ENCODE measurements at regions not wholly inside any gene's neighbourhood (a gene's known extent, or its start where the extent isn't known, plus 50 kb on each side); places are given as distances from the start of the nearest gene placed in this dataset.

DNA sequence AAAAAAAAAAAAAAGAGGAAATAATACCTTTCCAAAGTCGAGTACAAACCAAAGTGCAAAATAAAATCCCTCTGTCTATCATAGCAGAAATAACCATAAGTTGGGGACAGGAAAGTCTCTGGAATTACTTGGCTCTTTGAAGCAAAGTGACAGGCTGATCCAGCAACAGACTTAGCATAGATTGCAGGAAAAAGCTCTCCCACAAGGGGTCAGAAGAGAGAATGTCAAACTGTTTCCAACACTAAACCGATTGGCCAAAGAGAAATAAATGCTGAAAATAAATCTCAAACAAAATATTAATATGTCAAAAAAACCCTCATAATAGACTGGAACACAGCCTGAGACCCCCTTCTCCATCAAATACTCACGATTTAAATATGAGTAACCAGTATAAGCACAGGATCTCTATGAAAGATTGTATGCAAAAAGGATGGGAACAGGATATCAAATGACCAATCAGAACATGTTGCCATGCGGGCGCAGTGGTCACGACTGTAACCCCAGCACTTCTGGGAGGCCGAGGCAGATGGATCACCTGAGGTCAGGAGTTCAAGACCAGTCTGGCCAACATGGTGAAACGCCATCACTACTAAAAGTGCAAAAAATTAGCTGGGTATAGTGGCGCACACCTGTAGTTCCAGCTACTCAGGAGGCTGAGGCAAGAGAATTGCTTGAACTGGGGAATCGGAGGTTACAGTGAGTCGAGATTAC lies 1000.7 kb upstream of the LRRN3 start:
- DNase-seq (no peak), ATAC-seq (no peak)
- 84% methylated on average over 11 of the region's 11 CpGs for WGBS
- H3K4me3 ChIP-seq (ENCODE audit: low read length), result no peak overlapping the region
- intact Hi-C loops (cut with DNase I), result no loop called here
- H3K9me3 ChIP-seq (ENCODE audit: control insufficient read depth, low read length), result no peaks in the 10 kb centered on the region
- H3K27ac ChIP-seq (ENCODE audit: low read length), result no peak overlapping the region
- H3K4me1 ChIP-seq (ENCODE audit: control insufficient read depth, insufficient read depth, low read length), result no peaks in the 10 kb centered on the region
- no peaks in the 10 kb centered on the region for H3K27me3 ChIP-seq (ENCODE audit: control insufficient read depth, insufficient read depth)

DNA sequence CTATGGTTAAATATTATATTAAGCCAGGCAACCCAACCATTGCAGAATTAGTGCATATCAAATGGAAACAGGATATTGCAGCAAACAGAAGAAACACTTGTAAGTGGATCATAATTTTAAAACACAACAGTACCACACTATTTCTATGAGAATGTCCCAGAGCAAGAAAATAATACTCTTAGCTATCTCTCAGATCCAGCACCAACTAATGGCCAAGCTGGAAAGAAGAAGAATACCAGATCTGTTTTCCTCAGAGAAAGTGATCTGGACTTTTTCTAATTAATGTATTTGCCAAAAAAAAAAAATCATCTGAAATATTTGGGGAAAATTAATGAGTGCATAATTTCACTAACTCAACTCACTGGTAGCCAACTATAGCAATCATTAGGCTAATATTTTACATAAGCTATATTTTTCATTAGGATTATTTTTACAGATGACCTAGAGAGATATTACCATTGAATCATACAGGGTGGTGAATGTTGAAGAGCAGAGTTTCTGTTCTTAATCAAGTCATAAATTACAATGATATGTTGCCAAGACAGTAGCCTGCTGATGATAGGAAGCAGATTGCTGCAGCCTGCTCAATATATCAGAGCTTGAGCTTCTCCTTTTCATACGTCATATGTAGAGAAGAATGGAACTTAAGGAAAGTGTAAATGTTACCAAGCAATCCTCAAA lies 995.4 kb upstream of the LRRN3 start:
- intact Hi-C loops (cut with DNase I), result no loop called here

DNA sequence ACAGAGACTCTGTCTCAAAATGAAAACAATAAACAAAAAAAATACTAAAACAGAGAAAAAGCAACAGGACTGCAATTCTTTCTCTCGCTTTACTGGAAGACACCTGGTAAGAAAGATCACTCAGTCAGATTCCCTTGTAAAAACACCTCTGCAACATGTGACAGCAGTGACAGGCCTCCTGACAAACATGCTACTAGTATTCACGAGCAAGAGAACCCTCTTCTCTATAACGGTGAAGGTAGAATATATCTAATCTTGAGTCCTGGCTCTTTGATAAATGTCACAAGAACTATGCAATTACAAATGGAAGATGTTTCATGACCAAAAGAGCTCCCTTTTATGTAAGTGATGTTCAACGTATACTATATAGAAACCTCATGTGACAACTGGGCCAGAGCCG lies 986.7 kb upstream of the LRRN3 start:
- H3K4me1 ChIP-seq (ENCODE audit: control insufficient read depth, insufficient read depth, low read length), result no peaks in the 10 kb centered on the region
- WGBS, result 78% methylated on average over 5 of the region's 5 CpGs
- no peak overlapping the region for H3K27ac ChIP-seq (ENCODE audit: low read length)
- no peak overlapping the region for H3K4me3 ChIP-seq (ENCODE audit: low read length)
- intact Hi-C loops (cut with DNase I), result no loop called here
- no peak for DNase-seq
- H3K9me3 ChIP-seq (ENCODE audit: control insufficient read depth, low read length), result no peaks in the 10 kb centered on the region
- H3K27me3 ChIP-seq (ENCODE audit: control insufficient read depth, insufficient read depth), result no peaks in the 10 kb centered on the region
- no peak for ATAC-seq

More for the DNA sequence above, 995.4 kb upstream of the LRRN3 start:
- ATAC-seq, result no peak
- Histone ChIP-seq H3K4me1 (ENCODE audit: control insufficient read depth, insufficient read depth, low read length) (no peaks in the 10 kb centered on the region), H3K27ac (ENCODE audit: low read length) (no peak overlapping the region), H3K9me3 (ENCODE audit: control insufficient read depth, low read length) (no peaks in the 10 kb centered on the region), H3K4me3 (ENCODE audit: low read length) (no peak overlapping the region), H3K27me3 (ENCODE audit: control insufficient read depth, insufficient read depth) (no peaks in the 10 kb centered on the region)
- no peak for DNase-seq
- whole genome bisulfite sequencing, result 48% methylated on average over 1 of the region's 1 CpG

DNA sequence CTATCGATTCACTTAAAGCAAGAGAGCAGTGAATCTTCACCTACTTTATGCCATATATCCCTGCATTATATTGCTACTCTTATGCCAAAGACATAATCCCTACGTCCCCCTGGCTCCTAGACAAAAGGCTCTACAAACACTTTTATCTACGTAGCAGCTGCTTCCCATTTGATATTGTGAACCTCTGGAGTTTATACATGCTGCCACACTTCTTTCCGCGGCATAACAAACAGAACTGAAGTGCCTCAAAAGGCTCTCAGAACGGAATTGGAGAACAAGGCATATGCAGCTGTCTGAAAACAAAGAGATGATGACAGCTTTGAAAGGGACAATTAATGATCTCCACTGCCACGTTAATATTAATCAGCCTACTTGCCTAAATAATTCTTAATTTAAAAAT lies 985.6 kb upstream of the LRRN3 start:
- H3K9me3 ChIP-seq (ENCODE audit: control insufficient read depth, low read length), result no peaks in the 10 kb centered on the region
- DNase-seq (no peak), ATAC-seq (no peak)
- WGBS, result 22% methylated on average over 7 of the region's 7 CpGs
- H3K4me3 ChIP-seq (ENCODE audit: low read length), result no peak overlapping the region
- intact Hi-C loops (cut with DNase I), result no loop called here
- H3K4me1 ChIP-seq (ENCODE audit: control insufficient read depth, insufficient read depth, low read length), result no peaks in the 10 kb centered on the region
- H3K27ac ChIP-seq (ENCODE audit: low read length), result no peak overlapping the region
- H3K27me3 ChIP-seq (ENCODE audit: control insufficient read depth, insufficient read depth), result no peaks in the 10 kb centered on the region

DNA sequence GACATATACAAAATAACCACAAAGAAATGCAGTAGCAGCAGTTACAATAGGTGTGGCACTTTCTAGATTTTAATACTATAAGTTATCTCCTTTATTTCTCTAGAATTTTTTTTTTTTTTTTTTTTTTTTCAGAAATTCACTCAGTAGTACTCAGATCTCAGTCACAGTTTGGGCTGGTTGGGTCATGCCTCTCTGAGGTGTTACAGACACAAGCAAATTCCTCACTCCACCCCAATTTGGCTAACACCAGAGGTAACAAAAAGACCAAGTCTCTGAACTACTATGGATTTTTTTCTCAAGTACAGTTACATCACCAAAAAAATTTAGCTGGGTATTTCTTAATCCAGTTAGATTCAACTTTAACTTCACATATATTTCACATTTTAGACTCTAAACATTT lies 985.1 kb upstream of the LRRN3 start:
- no peaks in the 10 kb centered on the region for H3K9me3 ChIP-seq (ENCODE audit: control insufficient read depth, low read length)
- ATAC-seq (no peak), DNase-seq (no peak)
- no peak overlapping the region for H3K4me3 ChIP-seq (ENCODE audit: low read length)
- intact Hi-C loops (cut with DNase I), result no loop called here
- no peaks in the 10 kb centered on the region for H3K27me3 ChIP-seq (ENCODE audit: control insufficient read depth, insufficient read depth)
- H3K27ac ChIP-seq (ENCODE audit: low read length), result no peak overlapping the region
- H3K4me1 ChIP-seq (ENCODE audit: control insufficient read depth, insufficient read depth, low read length), result no peaks in the 10 kb centered on the region

DNA sequence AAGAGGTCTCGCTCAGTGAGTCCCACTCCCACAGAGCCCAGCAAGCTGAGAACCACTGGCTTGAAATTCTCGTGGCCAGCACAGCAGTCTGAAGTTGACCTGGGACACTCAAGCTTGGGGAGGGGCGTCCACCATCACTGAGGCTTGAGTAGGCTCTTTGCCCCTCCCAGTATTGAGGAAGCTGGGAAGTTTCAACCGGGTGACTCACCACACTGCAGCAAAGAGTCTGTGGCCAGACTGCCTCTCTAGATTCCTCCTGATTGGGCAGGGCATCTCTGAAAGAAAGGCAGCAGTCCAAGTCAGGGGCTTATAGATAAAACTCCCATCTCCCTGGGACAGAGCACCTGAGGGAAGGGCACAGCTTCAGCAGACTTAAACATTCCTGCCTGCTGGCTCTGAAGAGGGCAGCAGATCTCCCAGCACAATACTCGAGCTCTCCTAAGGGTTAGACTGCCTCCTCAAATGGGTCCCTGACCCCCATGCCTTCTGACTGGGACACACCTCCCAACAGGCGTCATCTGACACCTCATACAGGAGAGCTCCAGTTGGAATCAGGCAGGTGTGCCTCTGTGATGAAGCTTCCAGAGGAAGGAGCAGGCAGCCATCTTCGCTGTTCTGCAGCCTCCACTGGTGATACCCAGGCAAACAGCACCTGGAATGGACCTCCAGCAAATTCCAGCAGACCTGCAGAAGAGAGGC lies 970.9 kb upstream of the LRRN3 start:
- 77% methylated on average over 7 of the region's 7 CpGs for WGBS
- ATAC-seq (no peak), DNase-seq (peak in 1 of 3 donors; percentile 12)
- Histone ChIP-seq H3K27me3 (ENCODE audit: control insufficient read depth, insufficient read depth) (no peaks in the 10 kb centered on the region), H3K9me3 (ENCODE audit: control insufficient read depth, low read length) (no peaks in the 10 kb centered on the region), H3K4me3 (ENCODE audit: low read length) (no peak overlapping the region), H3K27ac (ENCODE audit: low read length) (no peak overlapping the region), H3K4me1 (ENCODE audit: control insufficient read depth, insufficient read depth, low read length) (no peaks in the 10 kb centered on the region)
- intact Hi-C loops (cut with DNase I), result no loop called here

DNA sequence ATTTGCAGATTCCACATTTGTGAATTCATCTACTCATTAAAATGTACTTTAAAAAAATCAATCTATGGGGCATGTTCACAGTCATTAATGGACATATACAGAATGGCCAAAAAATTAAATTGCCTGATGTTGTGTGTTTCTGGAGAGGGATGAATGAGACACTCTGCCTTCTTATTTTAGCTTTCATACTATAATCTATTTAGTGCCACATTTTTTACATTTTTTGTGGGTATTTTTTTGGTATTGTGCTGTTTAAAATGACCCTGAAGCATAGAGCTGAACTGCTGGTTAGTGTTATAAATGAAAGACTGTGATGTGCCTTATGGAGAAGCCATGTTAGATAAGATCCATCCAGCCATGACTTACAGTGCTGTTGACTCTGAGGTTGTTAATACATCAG lies 961.8 kb upstream of the LRRN3 start:
- Histone ChIP-seq H3K4me1 (ENCODE audit: control insufficient read depth, insufficient read depth, low read length) (no peaks in the 10 kb centered on the region), H3K9me3 (ENCODE audit: control insufficient read depth, low read length) (no peaks in the 10 kb centered on the region), H3K4me3 (ENCODE audit: low read length) (no peak overlapping the region), H3K27me3 (ENCODE audit: control insufficient read depth, insufficient read depth) (no peaks in the 10 kb centered on the region), H3K27ac (ENCODE audit: low read length) (no peak overlapping the region)
- DNase-seq (no peak), ATAC-seq (no peak)
- intact Hi-C loops (cut with DNase I), result no loop called here

DNA sequence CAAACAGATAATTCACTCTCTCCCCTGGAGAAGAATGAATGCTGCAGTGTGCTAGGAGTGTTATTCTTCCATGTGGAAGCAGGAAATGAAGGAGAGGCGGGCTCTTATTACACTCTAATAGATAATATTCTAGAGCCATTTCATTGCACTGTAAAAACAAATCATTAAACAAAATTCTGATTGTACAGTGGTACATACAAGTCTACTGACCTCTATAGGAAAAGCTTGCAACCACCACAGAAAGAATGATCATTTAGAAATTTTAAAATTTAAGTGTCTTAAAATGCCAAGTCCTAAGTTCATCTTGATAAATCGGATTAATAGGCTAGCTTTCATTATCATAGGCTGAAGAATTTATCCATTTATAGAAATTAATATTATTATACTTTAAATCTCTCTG lies 960.3 kb upstream of the LRRN3 start:
- intact Hi-C loops (cut with DNase I), result no loop called here
- no peak for DNase-seq
- H3K27me3 ChIP-seq (ENCODE audit: control insufficient read depth, insufficient read depth), result no peaks in the 10 kb centered on the region
- no peak overlapping the region for H3K27ac ChIP-seq (ENCODE audit: low read length)
- H3K9me3 ChIP-seq (ENCODE audit: control insufficient read depth, low read length), result no peaks in the 10 kb centered on the region
- H3K4me1 ChIP-seq (ENCODE audit: control insufficient read depth, insufficient read depth, low read length), result no peaks in the 10 kb centered on the region
- WGBS, result 41% methylated on average over 2 of the region's 2 CpGs
- H3K4me3 ChIP-seq (ENCODE audit: low read length), result no peak overlapping the region
- no peak for ATAC-seq

DNA sequence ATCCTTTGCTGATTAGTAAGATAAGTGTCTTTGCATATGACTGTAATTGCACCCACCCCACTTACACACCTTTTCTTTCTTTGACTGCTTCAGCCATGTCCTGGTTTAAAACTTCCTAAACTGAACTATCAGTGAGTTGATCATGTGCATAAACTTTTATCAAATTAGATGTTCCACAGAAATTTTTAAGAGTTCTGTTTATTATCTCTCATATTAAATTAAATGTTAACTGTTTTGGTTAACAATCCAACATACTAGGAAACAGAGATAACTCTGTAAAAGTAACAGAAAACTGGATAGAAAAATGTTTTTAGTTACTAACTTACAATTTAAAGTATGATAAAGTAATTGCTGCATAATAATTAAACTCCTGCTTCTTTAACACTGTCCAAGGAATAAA lies 959.6 kb upstream of the LRRN3 start:
- Histone ChIP-seq H3K27ac (ENCODE audit: low read length) (no peak overlapping the region), H3K4me3 (ENCODE audit: low read length) (no peak overlapping the region), H3K9me3 (ENCODE audit: control insufficient read depth, low read length) (no peaks in the 10 kb centered on the region), H3K27me3 (ENCODE audit: control insufficient read depth, insufficient read depth) (no peaks in the 10 kb centered on the region), H3K4me1 (ENCODE audit: control insufficient read depth, insufficient read depth, low read length) (no peaks in the 10 kb centered on the region)
- no peak for ATAC-seq
- no peak for DNase-seq
- intact Hi-C loops (cut with DNase I), result no loop called here

DNA sequence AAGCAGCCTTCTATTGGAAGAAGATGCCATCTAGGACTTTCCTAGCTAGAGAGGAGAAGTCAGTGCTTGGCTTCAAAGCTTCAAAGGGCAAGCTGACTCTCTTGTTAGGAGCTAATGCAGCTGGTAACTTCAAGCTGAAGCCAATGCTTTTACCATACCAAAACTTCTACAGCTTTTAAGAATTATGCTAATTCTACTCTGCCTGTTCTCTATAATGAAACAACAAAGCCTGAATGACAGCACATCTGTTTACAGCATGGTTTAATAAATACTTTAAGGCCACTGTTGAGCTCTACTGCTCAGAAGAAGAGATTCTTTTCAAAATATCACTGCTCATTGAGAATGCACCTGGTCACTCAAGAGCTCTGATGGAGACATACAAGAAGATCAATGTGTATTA lies 951.9 kb upstream of the LRRN3 start:
- H3K9me3 ChIP-seq (ENCODE audit: control insufficient read depth, low read length), result no peaks in the 10 kb centered on the region
- no peak overlapping the region for H3K27ac ChIP-seq (ENCODE audit: low read length)
- no peak for DNase-seq
- no peaks in the 10 kb centered on the region for H3K4me1 ChIP-seq (ENCODE audit: control insufficient read depth, insufficient read depth, low read length)
- H3K4me3 ChIP-seq (ENCODE audit: low read length), result no peak overlapping the region
- H3K27me3 ChIP-seq (ENCODE audit: control insufficient read depth, insufficient read depth), result no peaks in the 10 kb centered on the region
- ATAC-seq, result no peak
- intact Hi-C loops (cut with DNase I), result no loop called here

DNA sequence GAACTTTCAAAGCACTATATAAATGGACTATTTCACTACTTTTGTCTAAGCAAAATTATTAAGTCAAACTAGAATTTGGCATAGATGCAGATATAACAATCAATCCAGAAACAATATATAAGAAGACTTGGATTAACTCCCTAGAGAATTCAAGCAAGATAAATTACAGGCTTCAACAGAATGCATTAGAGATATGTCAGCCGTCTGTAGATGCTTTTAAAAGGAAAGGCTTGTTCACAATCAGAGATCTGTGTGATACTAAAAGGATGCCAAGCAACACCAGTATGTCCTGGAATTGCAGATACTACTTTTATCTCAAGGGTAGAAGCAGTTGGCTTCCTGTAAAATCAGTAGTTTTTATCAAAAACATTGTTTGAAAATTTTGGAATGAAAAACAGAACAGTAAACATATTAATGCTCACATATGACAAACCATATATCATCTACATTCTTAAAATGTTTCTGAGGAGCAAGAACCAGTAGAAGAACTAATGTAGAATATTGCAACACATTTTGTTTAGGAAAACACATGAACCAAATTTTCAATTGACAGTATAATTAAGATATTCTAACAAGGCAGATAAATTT lies 947.9 kb upstream of the LRRN3 start:
- H3K4me1 ChIP-seq (ENCODE audit: control insufficient read depth, insufficient read depth, low read length), result no peaks in the 10 kb centered on the region
- no peaks in the 10 kb centered on the region for H3K9me3 ChIP-seq (ENCODE audit: control insufficient read depth, low read length)
- no peaks in the 10 kb centered on the region for H3K27me3 ChIP-seq (ENCODE audit: control insufficient read depth, insufficient read depth)
- ATAC-seq (no peak), DNase-seq (no peak)
- intact Hi-C loops (cut with DNase I), result no loop called here
- no peak overlapping the region for H3K27ac ChIP-seq (ENCODE audit: low read length)
- 19% methylated on average over 1 of the region's 1 CpG for WGBS
- no peak overlapping the region for H3K4me3 ChIP-seq (ENCODE audit: low read length)
